K562 (cell line): ENCODE measurements at regions not wholly inside any gene's neighbourhood (a gene's known extent, or its start where the extent isn't known, plus 50 kb on each side); places are given as distances from the start of the nearest gene placed in this dataset.

Experiments used
- ATAC-seq: fragments of 200-7000 bp; cut with Tn5 transposase; 3 replicates; pipeline ENCODE4 v1.9.1; 2020; ENCODE audit warnings: moderate library complexity
- BruUV-seq: library from RNA; stranded (reverse); fragments of 400-500 nt; replicated peaks from 2 replicates; lab custom pipeline; 2021; lab: Mats Ljungman, UMichigan
- CTCF ChIA-PET: fragments of 300-600 bp; formaldehyde crosslinking; extraction: SDS; loops from one replicate; lab custom pipeline; 2021; ENCODE audit warnings: low intra/inter-chr PET ratio; lab: Yijun Ruan, JAX
- POLR2A ChIA-PET: fragments of 300-600, 350-650 bp; sonication (Branson Sonifier 250); formaldehyde crosslinking; extraction: SDS; loops from one replicate; lab custom pipeline; 2021; ENCODE audit warnings: antibody characterized with exemption, inconsistent platforms; lab: Yijun Ruan, JAX
- DNase-seq, 4 experiments: peaks; one replicate each; pipeline versions ENCODE4 v3.0.0 to v3.0.0-alpha.2; 2011 to 2018; ENCODE audit warnings: low spot score in 3 of 4, mixed read lengths in 3 of 4; ENCODE audit errors: extremely low read depth in 1 of 4
- FAIRE-seq: peaks from 2 replicates; lab custom pipeline; 2011; peaks lifted over from hg19 to GRCh38; lab: Jason Lieb, UNC
- H2AFZ ChIP-seq: 2 replicates; pipeline ENCODE4 v1.6.0; 2011; ENCODE audit warnings: low read depth, low read length, control low read depth, inconsistent platforms
- H3K27ac ChIP-seq: fragments of 200-600 bp; 3 replicates; pipeline ENCODE4 v1.8.0; 2011; ENCODE audit warnings: low read depth, mild to moderate bottlenecking, control low read depth, inconsistent platforms, low read length, moderate library complexity, mixed read lengths; ENCODE audit errors: extremely low read depth
- H3K27me3 ChIP-seq, 2 experiments: fragments of 300-600 bp in 1 of 2; 2 replicates in 1 of 2; 3 replicates in 1 of 2; pipeline versions ENCODE4 v1.6.0 to v1.8.0; 2011; ENCODE audit warnings: inconsistent platforms in 2 of 2, low read length in 2 of 2, mild to moderate bottlenecking in 1 of 2, mixed read lengths in 1 of 2, moderate library complexity in 1 of 2; ENCODE audit not compliant: control insufficient read depth in 2 of 2, insufficient read depth in 2 of 2
- H3K36me3 ChIP-seq: fragments of 300-600 bp; 3 replicates; pipeline ENCODE4 v1.8.0; 2011; ENCODE audit warnings: mild to moderate bottlenecking, low read length, inconsistent platforms; ENCODE audit not compliant: control insufficient read depth, insufficient read depth
- H3K4me1 ChIP-seq, 2 experiments: fragments of 200-600 bp in 1 of 2; replicated peaks in 1 of 2; 2 replicates in 1 of 2; 3 replicates in 1 of 2; pipeline versions ENCODE4 v1.5.1 to v1.8.0; 2011; ENCODE audit warnings: inconsistent platforms in 2 of 2, low read length in 2 of 2, mild to moderate bottlenecking in 1 of 2, mixed read lengths in 1 of 2, moderate library complexity in 1 of 2; ENCODE audit not compliant: control insufficient read depth in 2 of 2, insufficient read depth in 2 of 2
- H3K4me2 ChIP-seq: 2 replicates; pipeline ENCODE4 v1.6.1; 2011; ENCODE audit warnings: low read length, control low read depth, inconsistent platforms, mixed read lengths; ENCODE audit not compliant: insufficient read depth
- H3K4me3 ChIP-seq: fragments of 200-600 bp; sonication (generic), shearing (Covaris generic); 2 replicates; pipeline ENCODE4 v1.5.1; 2016; ENCODE audit warnings: control low read depth, inconsistent platforms
- H3K79me2 ChIP-seq: fragments of 200-600 bp; 3 replicates; pipeline ENCODE4 v1.8.0; 2011; ENCODE audit warnings: low read length, inconsistent platforms; ENCODE audit not compliant: control insufficient read depth, insufficient read depth
- H3K9ac ChIP-seq, 2 experiments: 2 replicates each; pipeline versions ENCODE4 v1.6.0 to v1.6.1; 2011; ENCODE audit warnings: low read depth in 2 of 2, low read length in 2 of 2, control low read depth in 1 of 2, inconsistent platforms in 1 of 2, mild to moderate bottlenecking in 1 of 2, mixed read lengths in 1 of 2; ENCODE audit not compliant: insufficient read depth in 1 of 2
- H3K9me1 ChIP-seq: one replicate; pipeline ENCODE4 v1.6.0; 2011; ENCODE audit warnings: inconsistent platforms, mild to moderate bottlenecking, low read length, moderate library complexity; ENCODE audit not compliant: control insufficient read depth, insufficient read depth
- H3K9me3 ChIP-seq: replicated peaks from 2 replicates; pipeline ENCODE4 v1.5.1; 2011; ENCODE audit warnings: low read depth, low read length, inconsistent platforms; ENCODE audit not compliant: control insufficient read depth, insufficient read depth
- H4K20me1 ChIP-seq: replicated peaks from 2 replicates; pipeline ENCODE4 v1.6.1; 2011; ENCODE audit warnings: low read length, inconsistent platforms, mixed read lengths; ENCODE audit not compliant: control insufficient read depth, insufficient read depth
- ADNP ChIP-seq: fragments of 200-800 bp; sonication (Bioruptor generic); IDR thresholded peaks from 2 replicates; pipeline ENCODE4 v1.6.1; 2016; ENCODE audit warnings: missing genetic modification characterization, missing compliant biosample characterization
- BRD4 ChIP-seq: fragments of 200-600 bp; sonication (generic); IDR thresholded peaks from 2 replicates; pipeline ENCODE4 v1.6.1; 2017; ENCODE audit warnings: inconsistent platforms
- ESRRB ChIP-seq: fragments of 250-450 bp; sonication (Bioruptor Pico); IDR thresholded peaks from 2 replicates; pipeline ENCODE4 v1.5.0; 2020; ENCODE audit warnings: mild to moderate bottlenecking, moderate library complexity, borderline replicate concordance
- ETV1 ChIP-seq: fragments of 450-650 bp; conservative IDR thresholded peaks from 2 replicates; pipeline ENCODE4 v1.6.1; 2016; ENCODE audit warnings: missing genetic modification characterization, control low read depth, low read depth, missing compliant biosample characterization
- EZH2 ChIP-seq: IDR thresholded peaks from 2 replicates; pipeline ENCODE4 v1.6.1; 2012; ENCODE audit warnings: low read depth, mild to moderate bottlenecking, inconsistent platforms, low read length, borderline replicate concordance
- FIP1L1 ChIP-seq: fragments of 200-400 bp; formaldehyde crosslinking; IDR thresholded peaks from 2 replicates; pipeline ENCODE4 v1.6.1; 2018; ENCODE audit warnings: mild to moderate bottlenecking, low read depth, low read length; ENCODE audit not compliant: poor library complexity, severe bottlenecking
- GTF2A2 ChIP-seq: IDR thresholded peaks from 2 replicates; pipeline ENCODE4 v1.6.1; 2016; ENCODE audit warnings: mild to moderate bottlenecking, missing genetic modification characterization, missing compliant biosample characterization
- HCFC1 ChIP-seq: IDR thresholded peaks from 2 replicates; pipeline ENCODE4 v1.6.1; 2012; ENCODE audit warnings: low read depth, low read length, improper control_type of control experiment
- HDAC6 ChIP-seq: IDR thresholded peaks from 2 replicates; pipeline ENCODE4 v1.6.1; 2012; ENCODE audit warnings: low read depth, mild to moderate bottlenecking, control low read depth, inconsistent platforms, low read length, moderate library complexity
- HDGF ChIP-seq: fragments of 450-650 bp; IDR thresholded peaks from 2 replicates; pipeline ENCODE4 v1.6.1; 2016
- NCOA4 ChIP-seq: fragments of 450-650 bp; IDR thresholded peaks from 2 replicates; pipeline ENCODE4 v1.6.1; 2018; ENCODE audit warnings: mild to moderate bottlenecking; ENCODE audit not compliant: partially characterized antibody
- POLR2A ChIP-seq: fragments of 450-650 bp; conservative IDR thresholded peaks from 2 replicates; pipeline ENCODE4 v1.6.1; 2016
- SIRT6 ChIP-seq: IDR thresholded peaks from one replicate; pipeline ENCODE4 v1.6.1; 2012; ENCODE audit warnings: low read depth, mild to moderate bottlenecking, control low read depth, inconsistent platforms, low read length, moderate library complexity
- SMAD2 ChIP-seq: fragments of 150-350 bp; IDR thresholded peaks from 2 replicates; pipeline ENCODE4 v1.6.1; 2014; ENCODE audit warnings: low read depth, mild to moderate bottlenecking, low read length
- SREBF2 ChIP-seq: sonication (generic); formaldehyde crosslinking; IDR thresholded peaks from 2 replicates; pipeline ENCODE4 v1.4.0; 2020; ENCODE audit warnings: mild to moderate bottlenecking, missing genetic modification reagents
- ZNF384 ChIP-seq: IDR thresholded peaks from 2 replicates; pipeline ENCODE4 v1.6.1; 2012; ENCODE audit warnings: low read depth, low read length, improper control_type of control experiment
- ZNF584 ChIP-seq: fragments of 200-800 bp; sonication (Bioruptor generic); IDR thresholded peaks from 2 replicates; pipeline ENCODE4 v1.6.1; 2016; ENCODE audit warnings: low read depth, mild to moderate bottlenecking, missing genetic modification characterization, missing compliant biosample characterization
- ZNF655 ChIP-seq: fragments of 250-450 bp; sonication (Bioruptor Pico); IDR thresholded peaks from 2 replicates; pipeline ENCODE4 v1.5.0; 2021
- WGBS: fragments of 100-300 bp; shearing (Covaris generic); methylation state at CpG from one replicate; pipeline ENCODE4 v1.1.6; 2016; ENCODE audit warnings: low coverage, mixed read lengths; ENCODE audit not compliant: insufficient coverage; ENCODE audit errors: missing lambda C conversion rate; 5-methylcytosine and 5-hydroxymethylcytosine counted together
- in situ Hi-C: fragments of 300-500 bp; cut with MboI; formaldehyde crosslinking; loops from 4 replicates; pipeline ENCODE4 v1.15.0; 2018; ENCODE audit warnings: inconsistent platforms, mixed read lengths
- intact Hi-C: fragments of 100-400 bp; cut with micrococcal nuclease; formaldehyde crosslinking; loops from 2 replicates; pipeline ENCODE4 v1.14.2; 2022
- TF ChIP-seq, protein P1 (sequence below), 2 experiments: fragments of 200-800 bp in 1 of 2; sonication (Bioruptor generic) in 1 of 2; sonication (generic) in 1 of 2; formaldehyde crosslinking in 1 of 2; IDR thresholded peaks in 1 of 2; conservative IDR thresholded peaks in 1 of 2; 2 replicates each; pipeline versions ENCODE4 v1.5.0 to v1.6.1; 2016 to 2020; ENCODE audit warnings: missing compliant biosample characterization in 1 of 2, missing genetic modification characterization in 1 of 2, missing genetic modification reagents in 1 of 2
- TF ChIP-seq, protein P2 (sequence below): fragments of 200-800 bp; sonication (Bioruptor generic); IDR thresholded peaks from 2 replicates; pipeline ENCODE4 v1.6.1; 2017; ENCODE audit warnings: missing genetic modification characterization, missing compliant biosample characterization

GRCh38 chr2:104344306-104344705 lies 509.6 kb upstream of the POU3F3 start:
- FAIRE-seq (no peak), ATAC-seq (no peak)
- no peaks in the 10 kb centered on the region for H3K9me1 ChIP-seq
- no peaks in the 10 kb centered on the region for H3K4me1 ChIP-seq
- H3K9ac ChIP-seq = no peak overlapping the region
- intact Hi-C loops = no loop called here
- H4K20me1 ChIP-seq = no peaks in the 10 kb centered on the region
- TF ChIP-seq ZNF384 = no peak
- TF ChIP-seq SMAD2 = no peak
- no peak for TF ChIP-seq FIP1L1
- no peak for TF ChIP-seq ADNP (tag)
- TF ChIP-seq, protein P1, sequence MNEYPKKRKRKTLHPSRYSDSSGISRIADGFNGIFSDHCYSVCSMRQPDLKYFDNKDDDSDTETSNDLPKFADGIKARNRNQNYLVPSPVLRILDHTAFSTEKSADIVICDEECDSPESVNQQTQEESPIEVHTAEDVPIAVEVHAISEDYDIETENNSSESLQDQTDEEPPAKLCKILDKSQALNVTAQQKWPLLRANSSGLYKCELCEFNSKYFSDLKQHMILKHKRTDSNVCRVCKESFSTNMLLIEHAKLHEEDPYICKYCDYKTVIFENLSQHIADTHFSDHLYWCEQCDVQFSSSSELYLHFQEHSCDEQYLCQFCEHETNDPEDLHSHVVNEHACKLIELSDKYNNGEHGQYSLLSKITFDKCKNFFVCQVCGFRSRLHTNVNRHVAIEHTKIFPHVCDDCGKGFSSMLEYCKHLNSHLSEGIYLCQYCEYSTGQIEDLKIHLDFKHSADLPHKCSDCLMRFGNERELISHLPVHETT (CRISPR knock-in tag; conservative IDR thresholded peaks at IDR 0.05 in 1 of 2, IDR thresholded peaks at IDR 0.05 in 1 of 2) = no peak
- TF ChIP-seq BRD4 = no peak
- no peak for TF ChIP-seq HCFC1
- TF ChIP-seq GTF2A2 (tag) = no peak
- no peak for TF ChIP-seq ETV1
- TF ChIP-seq ZNF584 (CRISPR knock-in tag) = no peak
- no peak for TF ChIP-seq HDGF
- TF ChIP-seq SREBF2 (CRISPR knock-in tag) = no peak
- no peak for TF ChIP-seq SIRT6
- TF ChIP-seq NCOA4 = no peak
- no peak for TF ChIP-seq ESRRB (CRISPR knock-in tag)
- TF ChIP-seq ZNF655 (CRISPR knock-in tag) = no peak
- TF ChIP-seq POLR2A = no peak
- TF ChIP-seq, protein P2, sequence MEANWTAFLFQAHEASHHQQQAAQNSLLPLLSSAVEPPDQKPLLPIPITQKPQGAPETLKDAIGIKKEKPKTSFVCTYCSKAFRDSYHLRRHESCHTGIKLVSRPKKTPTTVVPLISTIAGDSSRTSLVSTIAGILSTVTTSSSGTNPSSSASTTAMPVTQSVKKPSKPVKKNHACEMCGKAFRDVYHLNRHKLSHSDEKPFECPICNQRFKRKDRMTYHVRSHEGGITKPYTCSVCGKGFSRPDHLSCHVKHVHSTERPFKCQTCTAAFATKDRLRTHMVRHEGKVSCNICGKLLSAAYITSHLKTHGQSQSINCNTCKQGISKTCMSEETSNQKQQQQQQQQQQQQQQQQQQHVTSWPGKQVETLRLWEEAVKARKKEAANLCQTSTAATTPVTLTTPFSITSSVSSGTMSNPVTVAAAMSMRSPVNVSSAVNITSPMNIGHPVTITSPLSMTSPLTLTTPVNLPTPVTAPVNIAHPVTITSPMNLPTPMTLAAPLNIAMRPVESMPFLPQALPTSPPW (CRISPR knock-in tag) = no peak
- no peak for TF ChIP-seq HDAC6
- no peak for TF ChIP-seq EZH2
- TF ChIP-seq, all 486 proteins: peak for 0
- Histone ChIP-seq H3K27me3 (no peaks in the 10 kb centered on the region), H3K4me2 (no peak overlapping the region), H3K36me3 (no peaks in the 10 kb centered on the region), H3K9me3 (no peaks in the 10 kb centered on the region), H2AFZ (no peak overlapping the region), H3K27ac (no peak overlapping the region), H3K79me2 (no peaks in the 10 kb centered on the region), H3K4me3 (no peak overlapping the region)
- POLR2A ChIA-PET = no interaction called here
- BruUV-seq = no TSS peak
- no peak for DNase-seq
- CTCF ChIA-PET = no interaction called here
- in situ Hi-C loops = no loop called here
- 0% methylated on average over 4 of the region's 5 CpGs for WGBS
